Keratinocyte (primary cell): ENCODE measurements at regions not wholly inside any gene's neighbourhood (a gene's known extent, or its start where the extent isn't known, plus 50 kb on each side); places are given as distances from the start of the nearest gene placed in this dataset.

Experiments
- DNase-seq: peaks from one replicate; pipeline ENCODE4 v3.0.0-alpha.2; 2011; ENCODE audit warnings: low read depth, missing footprints, low spot score
- FAIRE-seq: peaks from 2 replicates; lab custom pipeline; 2011; peaks lifted over from hg19 to GRCh38; lab: Jason Lieb, UNC
- H2AFZ ChIP-seq: 2 replicates; pipeline ENCODE4 v1.6.0; 2012; ENCODE audit warnings: low read length, control low read depth, inconsistent platforms; ENCODE audit not compliant: control insufficient read depth
- H3K27ac ChIP-seq: 2 replicates; pipeline ENCODE4 v1.5.1; 2011; ENCODE audit warnings: low read length; ENCODE audit not compliant: control insufficient read depth, insufficient read depth
- H3K27me3 ChIP-seq: 3 replicates; pipeline ENCODE4 v1.6.0; 2011; ENCODE audit warnings: low read length; ENCODE audit not compliant: control insufficient read depth, insufficient read depth; ENCODE audit errors: extremely low read depth
- H3K36me3 ChIP-seq, 2 experiments: 2 replicates in 1 of 2; 3 replicates in 1 of 2; pipeline ENCODE4 v1.5.1; 2011; ENCODE audit warnings: low read length in 2 of 2, mild to moderate bottlenecking in 1 of 2; ENCODE audit not compliant: control insufficient read depth in 2 of 2, insufficient read depth in 2 of 2; ENCODE audit errors: extremely low read depth in 1 of 2
- H3K4me1 ChIP-seq: 3 replicates; pipeline ENCODE4 v1.5.1; 2011; ENCODE audit warnings: low read length; ENCODE audit not compliant: control insufficient read depth, insufficient read depth; ENCODE audit errors: extremely low read depth
- H3K4me2 ChIP-seq: 3 replicates; pipeline ENCODE4 v1.6.0; 2011; ENCODE audit warnings: low read depth, low read length; ENCODE audit not compliant: control insufficient read depth, insufficient read depth; ENCODE audit errors: extremely low read depth
- H3K4me3 ChIP-seq, 3 experiments: fragments of 200-600 bp in 1 of 3; sonication (generic) in 1 of 3; 2 replicates in 2 of 3; 3 replicates in 1 of 3; pipeline ENCODE4 v1.5.1; 2011 to 2016; ENCODE audit warnings: low read length in 3 of 3, mild to moderate bottlenecking in 3 of 3, control low read depth in 2 of 3, inconsistent platforms in 1 of 3, low read depth in 1 of 3, mixed read lengths in 1 of 3, mixed run types in 1 of 3, moderate library complexity in 1 of 3; ENCODE audit not compliant: control insufficient read depth in 2 of 3, insufficient read depth in 2 of 3; ENCODE audit errors: extremely low read depth in 1 of 3
- H3K79me2 ChIP-seq: 2 replicates; pipeline ENCODE4 v1.6.0; 2012; ENCODE audit warnings: low read length; ENCODE audit not compliant: control insufficient read depth, insufficient read depth
- H3K9ac ChIP-seq: 3 replicates; pipeline ENCODE4 v1.6.0; 2011; ENCODE audit warnings: low read length; ENCODE audit not compliant: control insufficient read depth, insufficient read depth; ENCODE audit errors: extremely low read depth
- H3K9me1 ChIP-seq: 3 replicates; pipeline ENCODE4 v1.6.0; 2011; ENCODE audit warnings: low read length; ENCODE audit not compliant: control insufficient read depth, insufficient read depth; ENCODE audit errors: extremely low read depth
- H3K9me3 ChIP-seq: 2 replicates; pipeline ENCODE4 v1.5.1; 2012; ENCODE audit warnings: low read depth, low read length; ENCODE audit not compliant: control insufficient read depth
- H4K20me1 ChIP-seq: 3 replicates; pipeline ENCODE4 v1.6.0; 2011; ENCODE audit warnings: low read length; ENCODE audit not compliant: control insufficient read depth, insufficient read depth; ENCODE audit errors: extremely low read depth
- EZH2 ChIP-seq: IDR thresholded peaks from one replicate; pipeline ENCODE4 v1.6.1; 2012; ENCODE audit warnings: inconsistent platforms, mild to moderate bottlenecking, low read length, moderate library complexity
- dilution Hi-C: fragments of 300-500 bp; cut with MboI; formaldehyde crosslinking; loops from one replicate; pipeline ENCODE4 v1.7.0; 2020; ENCODE audit warnings: low sequenced_read_pairs; ENCODE audit not compliant: extremely low pct_ligation_motif_present
- TF ChIP-seq, protein P1 (sequence below), 3 experiments: IDR thresholded peaks in 1 of 3; conservative IDR thresholded peaks in 1 of 3; optimal IDR thresholded peaks in 1 of 3; 2 replicates in 2 of 3; 3 replicates in 1 of 3; pipeline versions ENCODE3 to v1.5.1; 2011; ENCODE audit warnings: low read length in 3 of 3, mild to moderate bottlenecking in 3 of 3, moderate library complexity in 2 of 3, control low read depth in 1 of 3, inconsistent platforms in 1 of 3; ENCODE audit not compliant: insufficient read depth in 2 of 3; ENCODE audit errors: extremely low read depth in 1 of 3

DNA sequence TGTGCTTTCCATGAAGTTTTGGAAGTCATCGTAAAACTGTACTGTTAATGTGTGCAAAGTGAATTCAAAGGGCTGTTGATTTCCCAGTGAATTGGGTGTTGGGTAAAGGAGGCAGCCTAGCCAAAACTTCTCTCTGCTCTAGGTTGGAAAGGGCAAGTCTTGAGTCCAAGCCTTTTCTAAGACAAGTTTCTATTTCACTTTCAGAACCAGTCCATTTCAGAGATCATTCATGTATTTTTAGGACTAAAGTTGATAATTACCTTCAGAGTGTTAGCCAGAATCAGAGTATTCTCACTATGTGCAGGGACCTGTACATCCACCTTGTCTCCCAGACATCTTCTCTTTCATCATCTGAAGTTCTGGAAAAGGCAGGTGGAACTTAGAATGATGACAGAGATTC is 636.1 kb upstream of the KLHL29 start:
- Histone ChIP-seq H3K9me3 (no peaks in the 10 kb centered on the region), H3K79me2 (no peaks in the 10 kb centered on the region)

DNA sequence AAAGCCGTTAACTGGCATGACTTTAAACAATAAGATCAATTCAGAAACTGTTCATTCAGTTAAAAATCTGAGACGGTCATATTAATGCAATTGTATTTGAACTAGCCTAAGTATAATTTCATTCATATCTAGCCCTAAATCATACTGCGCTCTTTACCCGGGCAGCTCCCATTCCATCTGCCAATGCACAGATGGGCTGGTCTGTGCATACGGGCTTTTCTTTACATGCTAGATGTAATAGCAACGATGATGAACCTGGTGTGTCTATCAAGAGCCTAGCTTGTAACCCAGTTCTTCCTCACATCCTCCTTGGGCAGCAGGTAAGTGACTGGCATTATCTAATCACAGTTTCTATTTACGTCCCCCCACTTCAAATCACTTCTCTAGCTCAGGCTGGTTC is 631.5 kb upstream of the KLHL29 start:
- dilution Hi-C loops: no loop called here
- no peak overlapping the region for H3K9ac ChIP-seq
- H3K36me3 ChIP-seq: no peaks in the 10 kb centered on the region
- FAIRE-seq (no peak), DNase-seq (no peak)
- no peak overlapping the region for H3K27ac ChIP-seq
- no peaks in the 10 kb centered on the region for H3K9me3 ChIP-seq
- no peak overlapping the region for H3K4me3 ChIP-seq
- H3K79me2 ChIP-seq: no peaks in the 10 kb centered on the region
- no peak overlapping the region for H3K4me2 ChIP-seq
- H2AFZ ChIP-seq: no peak overlapping the region
- TF ChIP-seq, protein P1, sequence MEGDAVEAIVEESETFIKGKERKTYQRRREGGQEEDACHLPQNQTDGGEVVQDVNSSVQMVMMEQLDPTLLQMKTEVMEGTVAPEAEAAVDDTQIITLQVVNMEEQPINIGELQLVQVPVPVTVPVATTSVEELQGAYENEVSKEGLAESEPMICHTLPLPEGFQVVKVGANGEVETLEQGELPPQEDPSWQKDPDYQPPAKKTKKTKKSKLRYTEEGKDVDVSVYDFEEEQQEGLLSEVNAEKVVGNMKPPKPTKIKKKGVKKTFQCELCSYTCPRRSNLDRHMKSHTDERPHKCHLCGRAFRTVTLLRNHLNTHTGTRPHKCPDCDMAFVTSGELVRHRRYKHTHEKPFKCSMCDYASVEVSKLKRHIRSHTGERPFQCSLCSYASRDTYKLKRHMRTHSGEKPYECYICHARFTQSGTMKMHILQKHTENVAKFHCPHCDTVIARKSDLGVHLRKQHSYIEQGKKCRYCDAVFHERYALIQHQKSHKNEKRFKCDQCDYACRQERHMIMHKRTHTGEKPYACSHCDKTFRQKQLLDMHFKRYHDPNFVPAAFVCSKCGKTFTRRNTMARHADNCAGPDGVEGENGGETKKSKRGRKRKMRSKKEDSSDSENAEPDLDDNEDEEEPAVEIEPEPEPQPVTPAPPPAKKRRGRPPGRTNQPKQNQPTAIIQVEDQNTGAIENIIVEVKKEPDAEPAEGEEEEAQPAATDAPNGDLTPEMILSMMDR (optimal IDR thresholded peaks at IDR 0.05 in 1 of 3, IDR thresholded peaks at IDR 0.05 in 1 of 3, conservative IDR thresholded peaks at IDR 0.05 in 1 of 3; ENCODE audit: extremely low read depth in 1 of 3, insufficient read depth in 2 of 3, low read length in 3 of 3): no peak
- TF ChIP-seq EZH2: no peak
- H3K9me1 ChIP-seq: no peaks in the 10 kb centered on the region
- no peaks in the 10 kb centered on the region for H4K20me1 ChIP-seq
- no peaks in the 10 kb centered on the region for H3K27me3 ChIP-seq
- H3K4me1 ChIP-seq: no peaks in the 10 kb centered on the region

More for the DNA sequence above, 636.1 kb upstream of the KLHL29 start:
- H4K20me1 ChIP-seq: no peaks in the 10 kb centered on the region
- no peaks in the 10 kb centered on the region for H3K27me3 ChIP-seq
- no peak overlapping the region for H3K4me2 ChIP-seq
- no peak overlapping the region for H3K9ac ChIP-seq
- H3K27ac ChIP-seq: no peak overlapping the region
- H3K9me1 ChIP-seq: no peaks in the 10 kb centered on the region
- H3K4me3 ChIP-seq: no peak overlapping the region
- H3K36me3 ChIP-seq: no peaks in the 10 kb centered on the region
- FAIRE-seq: no peak
- no peak overlapping the region for H2AFZ ChIP-seq
- DNase-seq: no peak
- H3K4me1 ChIP-seq: no peaks in the 10 kb centered on the region
- dilution Hi-C loops: no loop called here
- TF ChIP-seq, protein P1 (optimal IDR thresholded peaks at IDR 0.05 in 1 of 3, IDR thresholded peaks at IDR 0.05 in 1 of 3, conservative IDR thresholded peaks at IDR 0.05 in 1 of 3; ENCODE audit: extremely low read depth in 1 of 3, insufficient read depth in 2 of 3, low read length in 3 of 3): no peak
